Epithelial cell of esophagus (primary cell): ENCODE measurements at regions not wholly inside any gene's neighbourhood (a gene's known extent, or its start where the extent isn't known, plus 50 kb on each side); places are given as distances from the start of the nearest gene placed in this dataset.

ENCODE experiments used
- DNase-seq: peaks from one replicate; pipeline ENCODE4 v3.0.0; 2010; ENCODE audit warnings: low read depth
- H3K4me3 ChIP-seq: 2 replicates; pipeline ENCODE4 v1.5.1; 2011; ENCODE audit warnings: mild to moderate bottlenecking, low read length, control low read depth
- CTCF ChIP-seq: IDR thresholded peaks from 2 replicates; pipeline ENCODE4 v1.5.1; 2011; ENCODE audit warnings: low read depth, mild to moderate bottlenecking, low read length, control low read depth, inconsistent platforms; ENCODE audit not compliant: insufficient read depth; ENCODE audit errors: missing control alignments

GRCh38 chr3:70603103-70603502 lies 290.7 kb upstream of the MDFIC2 start:
- TF ChIP-seq CTCF, result no peak
- no peak for DNase-seq
- H3K4me3 ChIP-seq, result no peak overlapping the region

GRCh38 chr3:70597312-70597711 lies 284.9 kb upstream of the MDFIC2 start:
- no peak for DNase-seq
- no peak overlapping the region for H3K4me3 ChIP-seq
- no peak for TF ChIP-seq CTCF

GRCh38 chr3:70583682-70584081 lies 271.2 kb upstream of the MDFIC2 start:
- DNase-seq, result no peak
- no peak for TF ChIP-seq CTCF
- H3K4me3 ChIP-seq, result no peak overlapping the region

GRCh38 chr3:70582803-70583202 lies 270.4 kb upstream of the MDFIC2 start:
- no peak for DNase-seq

GRCh38 chr3:70580021-70580420 lies 267.6 kb upstream of the MDFIC2 start:
- no peak for TF ChIP-seq CTCF
- H3K4me3 ChIP-seq, result no peak overlapping the region
- DNase-seq, result no peak

More at GRCh38 chr3:70582803-70583202, 270.4 kb upstream of the MDFIC2 start:
- no peak for TF ChIP-seq CTCF
- no peak overlapping the region for H3K4me3 ChIP-seq

- DNase-seq, result no peak
- TF ChIP-seq CTCF, result no peak
- H3K4me3 ChIP-seq, result no peak overlapping the region
Observed at GRCh38 chr3:70571696-70572095, 259.3 kb upstream of the MDFIC2 start.

- no peak overlapping the region for H3K4me3 ChIP-seq
- no peak for TF ChIP-seq CTCF
- DNase-seq, result no peak
Observed at GRCh38 chr3:70570584-70570983, 258.1 kb upstream of the MDFIC2 start.
